NCI-H2196 (cell line): ENCODE measurements at regions not wholly inside any gene's neighbourhood (a gene's known extent, or its start where the extent isn't known, plus 50 kb on each side); places are given as distances from the start of the nearest gene placed in this dataset.
"Not testable (repeated sequence)": the region's sequence is repeated elsewhere in the genome, so short reads cannot be mapped to it uniquely, and the experiment has no call there.

Source experiments
- DNase-seq: peaks from one replicate; lab custom pipeline; 2025; ENCODE audit not compliant: unreplicated experiment; lab: John Stamatoyannopoulos, UW

DNA sequence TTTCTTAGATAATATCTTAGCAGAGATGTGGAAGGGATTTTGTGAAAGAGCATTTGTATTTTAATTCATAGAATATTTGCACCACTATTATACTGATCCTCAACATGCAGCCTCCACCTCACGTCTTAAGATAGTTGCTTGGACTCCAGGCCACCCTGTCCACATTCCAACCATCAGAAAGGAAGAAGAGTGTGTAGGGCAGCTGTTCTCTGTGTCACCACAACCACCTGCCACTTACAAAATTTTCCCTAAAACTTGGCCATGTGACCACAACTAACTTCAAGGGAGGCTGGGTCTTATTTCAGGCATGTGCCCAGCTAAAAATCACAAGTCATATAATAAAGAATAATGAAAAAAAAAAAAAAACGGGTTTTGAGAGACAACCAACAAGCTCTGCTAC is 528.1 kb downstream of the RAB28 start:
- DNase-seq = no peak

- DNase-seq = no peak
These were observed 534.2 kb downstream of the RAB28 start for GRCh38 chr4:12949719-12950490.

DNA sequence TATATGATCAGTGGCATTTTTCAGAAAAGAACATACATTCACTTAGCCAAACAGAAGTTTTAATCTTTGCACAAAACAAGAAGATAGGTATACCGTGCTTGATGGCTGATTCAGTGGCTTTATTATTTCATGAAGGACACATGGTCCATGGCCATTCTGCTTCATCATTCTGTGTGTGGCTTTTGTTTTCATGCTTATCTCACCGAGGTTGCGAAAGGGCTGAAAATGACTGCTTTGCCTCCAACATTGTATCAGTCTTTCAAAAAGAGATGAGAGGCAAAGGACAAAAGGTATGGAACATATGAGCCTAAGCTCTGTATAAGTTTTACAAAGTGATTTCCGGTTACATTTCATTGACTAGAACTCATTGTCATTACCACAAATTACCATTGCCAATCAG is 541.1 kb downstream of the RAB28 start:
- DNase-seq = no peak

- no peak for DNase-seq
These were observed 550.3 kb downstream of the RAB28 start for GRCh38 chr4:12933760-12934221.

GRCh38 chr4:12932203-12932788 is 551.8 kb downstream of the RAB28 start:
- no peak for DNase-seq

- DNase-seq = no peak
These were observed 554.4 kb downstream of the RAB28 start for GRCh38 chr4:12929784-12930183.

GRCh38 chr4:12928751-12929150 is 555.4 kb downstream of the RAB28 start:
- DNase-seq = no peak

DNA sequence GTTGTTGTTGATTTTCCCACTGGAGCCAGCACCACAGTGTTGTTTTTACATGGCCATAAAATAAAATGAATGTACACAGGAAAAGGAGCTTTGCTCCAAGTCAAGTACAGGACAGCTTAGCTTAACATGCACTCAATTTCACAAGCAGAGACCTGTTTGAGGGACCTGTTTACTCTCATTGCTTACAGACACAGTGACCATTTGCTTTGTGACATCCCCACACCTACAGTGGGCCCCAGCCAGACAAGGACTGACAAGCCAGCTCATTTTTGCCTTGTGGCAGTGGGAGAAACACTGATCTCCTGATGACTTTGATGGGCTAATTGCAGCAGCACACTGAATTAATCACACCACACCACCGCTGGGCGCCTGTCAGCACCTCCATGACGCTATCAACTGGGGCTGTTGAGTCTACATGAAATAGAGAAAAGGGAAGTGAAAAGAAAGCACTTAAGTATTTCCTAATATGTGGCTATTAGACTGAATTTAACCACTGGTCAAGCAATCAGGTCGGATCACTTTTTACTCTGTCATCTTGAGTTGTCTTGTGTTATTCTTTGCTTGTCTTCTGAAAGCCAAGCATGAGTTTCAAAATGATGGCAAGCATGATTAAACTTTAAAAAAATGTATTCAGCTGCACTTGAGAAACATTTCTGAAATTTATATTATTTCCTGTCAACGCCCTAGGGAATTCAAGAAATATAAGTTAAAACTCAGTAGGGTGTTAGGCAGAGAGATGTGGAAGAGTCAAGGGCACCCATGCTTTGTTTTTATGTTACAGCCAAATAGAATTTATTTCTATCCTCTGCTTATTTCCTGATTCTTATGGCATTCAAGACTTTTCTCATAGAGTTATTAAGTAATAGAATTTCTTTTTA is 557.7 kb downstream of the RAB28 start:
- DNase-seq = no peak

DNA sequence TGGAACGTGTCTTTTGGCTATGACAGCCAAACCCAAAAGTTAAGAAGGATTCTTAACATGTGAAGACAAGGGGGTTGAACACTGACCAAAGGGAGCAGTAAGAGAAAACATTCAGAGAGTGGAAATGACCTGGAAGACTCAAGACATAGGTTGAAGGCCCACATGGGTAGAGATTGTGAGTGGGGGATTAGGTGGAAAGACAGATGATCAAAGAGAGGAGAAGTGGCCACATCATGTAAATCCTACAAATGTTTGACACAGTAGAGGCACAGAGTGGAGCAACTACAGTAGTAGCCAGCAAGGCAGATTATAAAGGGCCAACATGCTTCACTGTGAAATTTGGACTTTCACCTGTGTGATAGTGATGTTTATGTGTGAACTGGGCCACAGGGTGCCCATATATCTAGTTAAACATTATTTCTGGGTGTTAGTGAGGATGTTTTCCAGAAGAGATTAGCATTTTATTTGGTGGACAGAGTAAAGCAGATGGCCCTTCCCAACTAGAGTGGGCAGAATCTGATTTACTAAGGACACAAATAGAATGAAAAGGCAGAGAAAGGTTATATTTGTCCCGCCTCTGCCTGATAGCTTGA is 559.3 kb downstream of the RAB28 start:
- no peak for DNase-seq

DNA sequence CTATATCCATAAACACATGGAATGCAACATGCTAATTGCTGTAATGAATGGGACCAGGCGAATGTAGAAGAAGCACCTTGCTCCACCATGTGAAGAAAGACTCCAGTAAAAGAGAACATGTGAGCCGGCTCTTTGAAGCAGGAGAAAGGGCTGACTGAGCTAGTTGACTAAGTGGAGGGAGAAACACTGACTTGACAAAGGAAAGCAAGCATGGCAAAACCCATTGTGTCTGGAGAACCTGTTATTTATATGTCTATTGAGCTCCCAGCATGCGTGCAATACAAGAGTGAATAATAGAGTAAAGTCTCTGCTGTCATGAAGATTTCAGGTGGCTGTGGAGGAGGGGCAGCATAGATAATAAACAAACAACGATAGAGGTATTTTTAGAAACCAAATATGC is 559.9 kb downstream of the RAB28 start:
- no peak for DNase-seq

DNA sequence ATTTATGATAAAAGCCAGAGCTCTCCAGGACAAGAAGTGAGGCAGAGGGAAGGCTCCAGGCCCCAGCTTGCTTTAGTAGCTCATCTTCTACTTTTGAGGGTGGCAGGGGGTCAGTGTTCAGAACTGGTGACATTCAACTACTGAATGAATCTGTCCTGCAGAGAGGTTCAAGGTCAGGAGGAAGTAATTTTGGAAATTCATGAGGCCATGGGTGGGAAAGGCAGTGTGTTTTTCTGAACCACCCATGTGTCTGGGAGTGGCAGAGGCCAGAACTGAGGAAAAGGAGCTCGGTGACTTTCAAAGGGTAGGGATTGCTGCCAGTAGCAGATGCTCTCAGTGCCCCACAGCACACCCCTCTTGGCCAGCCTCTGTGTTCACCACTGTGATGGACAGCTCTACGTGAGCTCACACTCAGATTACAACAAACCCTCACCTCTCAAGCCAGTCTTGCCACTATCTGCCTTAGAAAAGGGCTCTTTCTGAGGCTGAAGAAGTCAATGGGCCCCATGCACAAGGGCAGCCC is 571.2 kb downstream of the RAB28 start:
- no peak for DNase-seq

GRCh38 chr4:12911750-12912358 is 572.3 kb downstream of the RAB28 start:
- no peak for DNase-seq

- not testable (repeated sequence) for DNase-seq
These were observed 580.5 kb downstream of the RAB28 start for GRCh38 chr4:12903640-12904039.

GRCh38 chr4:12902735-12903134 is 581.4 kb downstream of the RAB28 start:
- no peak for DNase-seq

DNA sequence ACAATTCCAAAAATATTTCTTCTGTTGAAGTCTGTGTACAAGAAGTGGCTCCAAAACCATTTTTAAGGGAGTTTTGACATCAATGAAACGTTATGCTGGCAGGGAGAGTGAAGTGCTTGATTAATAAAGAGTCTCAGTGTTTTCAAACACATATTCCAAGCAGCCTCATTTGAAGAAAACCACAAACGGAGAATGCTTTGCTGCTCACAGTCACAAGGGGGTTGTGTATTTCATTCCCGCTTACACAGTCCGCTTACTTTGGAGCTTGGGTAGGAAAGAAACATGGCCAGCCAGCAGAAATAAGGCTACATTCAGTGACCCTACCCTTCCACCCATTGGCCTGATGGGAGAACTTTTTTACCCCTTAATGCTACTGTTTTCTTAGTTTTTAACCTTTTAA is 586.2 kb downstream of the RAB28 start:
- no peak for DNase-seq

- DNase-seq = no peak
These were observed 590.1 kb downstream of the RAB28 start for GRCh38 chr4:12894062-12894461.

- DNase-seq = no peak
These were observed 595.1 kb downstream of the RAB28 start for GRCh38 chr4:12889054-12889453.

- no peak for DNase-seq
These were observed 599.0 kb downstream of the RAB28 start for GRCh38 chr4:12884846-12885796.

GRCh38 chr4:12881945-12882584 is 602.1 kb downstream of the RAB28 start:
- no peak for DNase-seq
